Lower leg skin (tissue), 3 donors: ENCODE measurements at regions not wholly inside any gene's neighbourhood (a gene's known extent, or its start where the extent isn't known, plus 50 kb on each side); places are given as distances from the start of the nearest gene placed in this dataset.

Experiments used
- POLR2A ChIP-seq, 2 donors: fragments of 450-650 bp; IDR thresholded peaks; one replicate each; pipeline ENCODE4 v1.6.1; 2016 to 2017; ENCODE audit warnings: antibody characterized with exemption in 2 of 2, mild to moderate bottlenecking in 1 of 2, moderate library complexity in 1 of 2
- TF ChIP-seq, protein P1 (sequence below), 3 donors: fragments of 450-650 bp; IDR thresholded peaks; one replicate each; pipeline ENCODE4 v1.5.1; 2016; ENCODE audit warnings: antibody characterized with exemption in 3 of 3, mild to moderate bottlenecking in 3 of 3, moderate library complexity in 2 of 3

DNA sequence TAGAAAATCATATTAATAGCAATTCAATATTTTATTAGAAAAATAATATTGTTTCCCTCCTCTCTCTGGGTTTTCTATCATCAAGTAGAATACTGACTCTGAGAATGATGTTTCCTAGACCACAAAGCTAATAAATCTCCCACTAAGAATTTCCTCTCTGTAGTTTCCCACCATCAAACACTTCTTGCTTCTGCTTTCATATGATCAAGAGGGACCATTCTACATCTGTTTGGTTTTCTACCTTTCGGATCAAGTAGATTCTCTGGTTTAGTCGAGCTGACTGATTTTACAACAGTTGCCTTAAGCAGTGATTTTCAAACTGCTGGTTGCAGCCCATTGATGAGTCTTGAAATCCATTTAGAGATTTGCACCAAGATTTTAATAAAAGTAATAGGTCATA lies 240.2 kb upstream of the PTBP2 start:
- TF ChIP-seq, protein P1, sequence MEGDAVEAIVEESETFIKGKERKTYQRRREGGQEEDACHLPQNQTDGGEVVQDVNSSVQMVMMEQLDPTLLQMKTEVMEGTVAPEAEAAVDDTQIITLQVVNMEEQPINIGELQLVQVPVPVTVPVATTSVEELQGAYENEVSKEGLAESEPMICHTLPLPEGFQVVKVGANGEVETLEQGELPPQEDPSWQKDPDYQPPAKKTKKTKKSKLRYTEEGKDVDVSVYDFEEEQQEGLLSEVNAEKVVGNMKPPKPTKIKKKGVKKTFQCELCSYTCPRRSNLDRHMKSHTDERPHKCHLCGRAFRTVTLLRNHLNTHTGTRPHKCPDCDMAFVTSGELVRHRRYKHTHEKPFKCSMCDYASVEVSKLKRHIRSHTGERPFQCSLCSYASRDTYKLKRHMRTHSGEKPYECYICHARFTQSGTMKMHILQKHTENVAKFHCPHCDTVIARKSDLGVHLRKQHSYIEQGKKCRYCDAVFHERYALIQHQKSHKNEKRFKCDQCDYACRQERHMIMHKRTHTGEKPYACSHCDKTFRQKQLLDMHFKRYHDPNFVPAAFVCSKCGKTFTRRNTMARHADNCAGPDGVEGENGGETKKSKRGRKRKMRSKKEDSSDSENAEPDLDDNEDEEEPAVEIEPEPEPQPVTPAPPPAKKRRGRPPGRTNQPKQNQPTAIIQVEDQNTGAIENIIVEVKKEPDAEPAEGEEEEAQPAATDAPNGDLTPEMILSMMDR (IDR thresholded peaks at IDR 0.05): no peak
- TF ChIP-seq POLR2A (IDR thresholded peaks at IDR 0.05): no peak
